Activated naive CD4-positive, alpha-beta T cell (primary cell): ENCODE measurements at regions not wholly inside any gene's neighbourhood (a gene's known extent, or its start where the extent isn't known, plus 50 kb on each side); places are given as distances from the start of the nearest gene placed in this dataset.
A peak's percentile ranks its signal among the peaks of the same experiment; 100 is the strongest.

Experiments
- DNase-seq, 4 experiments: peaks; one replicate each; lab custom pipeline; 2025; lab: John Stamatoyannopoulos, UW

- no peak for DNase-seq
Measured at GRCh38 chr11:123304828-123305466, 109.9 kb upstream of the CLMP start.

- no peak for DNase-seq
Measured at GRCh38 chr11:123303924-123304323, 108.9 kb upstream of the CLMP start.

DNA sequence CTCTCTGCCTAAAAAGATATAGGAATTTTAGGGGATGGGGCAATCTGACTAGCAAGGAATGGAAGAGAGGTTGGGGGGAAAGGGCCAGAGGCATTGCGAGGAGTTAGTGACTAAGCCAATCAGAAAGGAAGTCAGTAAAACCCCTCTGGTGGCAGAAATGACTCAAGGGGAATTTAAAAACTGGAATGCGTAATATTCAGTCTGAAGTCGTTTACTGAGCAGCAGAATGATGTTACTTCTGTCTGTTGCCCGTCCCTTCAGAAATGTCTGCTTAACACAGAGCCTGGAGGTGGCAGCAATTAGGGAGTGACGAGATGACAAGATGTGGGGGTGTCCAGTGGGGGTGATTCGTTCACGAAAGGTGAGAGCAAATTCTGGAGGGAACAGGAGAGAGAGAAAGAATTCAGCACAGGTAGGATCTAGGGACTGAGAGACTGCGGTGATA is 107.7 kb upstream of the CLMP start:
- DNase-seq = no peak

- DNase-seq = peak; percentile 28 to 58 (median 36)
Measured at GRCh38 chr11:123301696-123302400, 106.8 kb upstream of the CLMP start.

DNA sequence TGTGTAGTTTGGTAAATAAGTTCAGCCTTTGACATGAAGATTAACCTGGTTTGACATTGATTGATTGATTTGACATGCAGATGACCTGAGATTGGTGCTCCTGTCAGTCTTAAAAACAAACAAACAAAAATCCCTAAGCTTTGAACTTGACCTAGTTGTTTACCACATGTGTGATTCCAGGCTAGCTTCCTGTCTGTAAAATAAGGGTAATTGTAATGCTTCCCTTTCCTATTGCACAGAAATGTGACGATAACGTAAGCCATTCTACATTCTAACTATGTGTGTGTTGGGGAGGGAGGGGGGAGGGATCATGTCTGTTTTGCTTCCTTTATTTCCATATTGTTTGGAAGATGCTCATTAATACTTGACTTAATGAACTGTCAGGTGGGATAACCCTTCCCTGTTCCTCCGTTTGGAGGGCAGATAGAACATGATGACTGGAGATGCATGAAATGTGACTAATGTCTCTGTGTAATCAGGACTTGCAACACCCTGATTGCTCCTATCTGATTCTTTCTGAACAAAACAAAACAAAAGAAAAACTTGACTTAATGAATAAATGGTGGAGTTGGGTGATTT is 106.1 kb upstream of the CLMP start:
- DNase-seq = no peak

DNA sequence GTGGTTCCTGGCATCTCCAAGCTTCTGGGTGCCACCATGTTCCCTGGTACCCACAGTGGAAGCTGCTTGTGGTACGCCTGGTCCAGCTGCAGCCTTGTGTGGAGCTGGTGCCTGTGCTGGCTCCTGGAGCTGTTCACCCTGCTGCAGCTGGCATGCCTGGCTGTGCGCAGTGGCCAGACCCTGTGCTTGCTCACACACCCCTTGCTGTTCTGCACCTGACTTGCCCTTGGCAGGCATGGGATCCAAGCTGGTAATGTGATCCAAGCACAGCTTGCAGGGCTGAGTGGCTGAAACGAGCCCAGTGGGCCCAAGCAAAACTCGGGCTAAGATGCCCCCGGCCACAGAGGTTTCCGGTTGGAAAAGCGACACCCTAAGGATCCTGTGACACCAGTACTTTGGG is 104.7 kb upstream of the CLMP start:
- DNase-seq = no peak

- DNase-seq = no peak
Measured at GRCh38 chr11:123298488-123299447, 103.7 kb upstream of the CLMP start.

DNA sequence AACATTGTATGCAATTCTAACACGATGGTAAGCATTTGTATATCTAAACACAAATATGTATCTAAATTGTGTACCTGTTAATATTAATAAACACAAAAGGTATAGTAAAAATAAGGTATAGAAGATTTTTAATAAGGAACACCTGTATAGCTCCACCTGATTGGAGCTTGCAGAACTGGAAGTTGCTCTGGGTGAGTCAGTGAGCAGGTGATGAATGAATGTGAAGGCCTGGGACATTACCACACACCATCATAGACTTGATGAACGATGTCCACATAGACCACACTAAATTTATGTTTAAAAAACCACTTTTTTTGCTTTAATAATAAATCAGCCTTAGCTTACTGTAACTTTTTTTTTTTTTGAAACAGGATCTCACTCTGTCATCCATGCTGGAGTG is 97.6 kb upstream of the CLMP start:
- no peak for DNase-seq

DNA sequence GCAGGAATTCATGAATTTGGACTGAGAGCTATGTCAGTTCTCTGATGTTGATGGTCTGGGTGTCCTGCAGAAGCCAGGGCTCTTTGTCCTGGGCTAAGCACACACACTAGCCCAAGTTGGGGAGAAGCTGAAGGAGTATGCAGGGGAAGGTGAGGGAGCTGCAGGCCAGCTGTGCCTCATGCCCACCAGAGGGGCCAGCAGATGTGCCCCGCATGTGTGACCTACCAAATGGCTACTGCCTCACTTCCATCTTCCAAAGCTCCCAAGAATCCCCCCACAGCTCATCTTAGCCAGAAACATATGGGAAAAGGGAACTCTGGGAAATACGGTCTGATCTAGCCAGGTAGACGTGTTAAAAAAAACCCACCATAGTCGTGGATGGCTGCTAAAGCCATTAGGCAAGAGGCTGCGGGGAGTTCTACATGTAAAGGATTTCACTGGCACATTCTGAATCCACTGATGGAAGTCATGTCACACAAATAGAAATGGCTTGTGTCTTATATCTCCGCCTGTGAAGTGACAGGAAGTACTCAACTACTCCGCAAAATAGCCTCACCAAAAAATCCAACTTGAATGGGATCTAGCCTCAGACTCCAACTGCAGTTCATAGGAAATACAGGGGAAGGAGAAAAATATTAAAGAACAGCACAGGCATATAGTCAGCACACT is 96.3 kb upstream of the CLMP start:
- DNase-seq = no peak

- no peak for DNase-seq
Measured at GRCh38 chr11:123286761-123287160, 91.7 kb upstream of the CLMP start.

DNA sequence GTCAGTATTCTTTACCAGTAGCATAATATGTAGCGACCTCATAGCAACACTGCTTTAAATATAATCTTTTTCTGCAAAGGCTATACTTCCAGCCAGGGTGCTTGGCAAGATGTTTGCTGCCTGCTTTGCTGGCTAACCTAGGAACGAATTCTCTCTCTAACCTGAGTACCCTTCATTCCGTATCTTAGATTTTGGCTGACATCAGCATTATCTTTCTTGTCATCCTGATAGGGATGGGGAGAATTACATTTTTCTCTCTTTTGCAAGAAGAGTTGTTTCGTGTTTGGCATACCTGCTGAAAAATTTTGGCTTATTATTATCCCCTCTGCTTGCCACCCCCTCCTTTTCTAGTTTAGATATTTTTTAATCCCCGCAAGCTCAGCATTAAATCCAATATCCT is 91.2 kb upstream of the CLMP start:
- no peak for DNase-seq

GRCh38 chr11:123284454-123284853 is 89.4 kb upstream of the CLMP start:
- no peak for DNase-seq

DNA sequence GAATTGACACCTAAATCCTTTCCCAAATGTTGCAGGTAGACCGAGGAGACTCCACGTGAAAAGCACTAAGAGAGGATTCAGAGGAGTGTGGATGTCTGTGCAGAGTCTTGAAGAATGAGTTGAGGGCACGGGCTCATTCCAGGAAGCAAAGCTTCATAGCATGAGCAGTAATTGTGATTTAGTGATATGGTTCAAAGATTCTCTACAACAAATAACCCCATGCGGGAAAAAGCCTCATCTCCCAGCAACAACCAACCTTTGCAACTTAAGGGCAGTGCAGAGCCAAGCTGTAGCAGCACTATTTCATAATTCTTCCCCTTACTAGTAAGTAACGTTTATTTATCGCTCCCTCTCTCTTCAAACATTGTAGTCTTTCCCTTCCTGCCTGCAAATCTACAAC is 87.5 kb upstream of the CLMP start:
- no peak for DNase-seq

DNA sequence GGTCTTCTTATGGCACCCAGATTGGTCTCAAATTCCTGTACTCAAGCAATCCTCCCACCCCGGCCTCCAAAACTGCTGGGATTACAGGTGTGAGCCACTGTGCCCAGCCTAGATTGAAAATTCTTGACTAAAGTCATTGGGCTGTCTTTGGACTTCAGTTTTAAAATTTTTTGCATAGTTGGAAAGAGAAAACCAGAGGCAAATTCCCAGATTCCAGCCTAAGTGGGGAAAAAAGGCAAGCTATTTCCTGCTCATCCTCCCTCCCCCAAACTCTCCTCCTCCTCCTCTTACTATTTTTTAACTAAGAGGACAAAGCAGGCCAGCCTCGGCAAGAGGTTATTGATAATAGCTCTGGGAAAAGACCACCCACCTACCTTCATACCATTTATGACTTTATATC is 78.6 kb upstream of the CLMP start:
- DNase-seq = no peak

DNA sequence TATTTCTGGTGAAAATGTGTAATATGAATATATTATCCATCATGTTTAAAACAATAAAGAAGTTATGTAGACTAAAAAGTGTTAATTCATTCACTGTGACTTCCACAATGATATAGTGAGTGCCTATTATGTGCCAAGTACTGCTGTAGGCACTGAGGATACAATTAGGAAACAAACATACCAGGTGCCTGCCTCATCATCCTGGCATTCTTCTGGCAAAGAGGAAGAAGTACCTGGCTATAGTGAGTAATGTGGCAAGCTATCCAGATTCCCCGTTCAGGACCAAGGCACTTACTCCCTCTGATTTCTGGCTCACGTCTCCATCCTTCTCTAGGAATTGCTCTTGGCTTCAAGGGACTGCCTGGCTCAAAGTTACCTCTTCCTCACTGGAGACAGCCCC is 77.5 kb upstream of the CLMP start:
- no peak for DNase-seq

- DNase-seq = no peak
Measured at GRCh38 chr11:123268156-123268555, 73.1 kb upstream of the CLMP start.

DNA sequence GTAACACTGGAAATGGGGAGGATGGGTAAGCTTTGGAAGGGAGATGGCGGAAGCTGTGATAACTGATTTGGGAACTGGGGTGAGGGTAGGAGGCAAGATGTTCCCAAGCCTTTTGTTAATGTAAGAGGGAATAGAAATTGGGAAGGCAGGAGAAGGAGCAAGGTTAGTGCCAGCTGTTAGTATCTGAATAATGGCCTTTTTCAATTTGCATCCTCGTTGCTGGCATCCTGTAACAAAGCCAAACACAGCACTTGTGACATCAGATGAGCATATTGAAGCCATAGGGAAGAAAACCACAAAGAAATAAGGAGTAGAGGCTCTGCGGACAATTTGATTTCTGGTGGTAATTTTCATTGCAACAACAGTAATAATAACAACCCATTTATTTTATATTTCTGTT is 70.9 kb upstream of the CLMP start:
- DNase-seq = no peak

- DNase-seq = no peak
Measured at GRCh38 chr11:123264431-123264780, 69.4 kb upstream of the CLMP start.

GRCh38 chr11:123261345-123262106 is 66.5 kb upstream of the CLMP start:
- peak in 3 of 4 experiments; percentile 4 to 47 (median 22) for DNase-seq

DNA sequence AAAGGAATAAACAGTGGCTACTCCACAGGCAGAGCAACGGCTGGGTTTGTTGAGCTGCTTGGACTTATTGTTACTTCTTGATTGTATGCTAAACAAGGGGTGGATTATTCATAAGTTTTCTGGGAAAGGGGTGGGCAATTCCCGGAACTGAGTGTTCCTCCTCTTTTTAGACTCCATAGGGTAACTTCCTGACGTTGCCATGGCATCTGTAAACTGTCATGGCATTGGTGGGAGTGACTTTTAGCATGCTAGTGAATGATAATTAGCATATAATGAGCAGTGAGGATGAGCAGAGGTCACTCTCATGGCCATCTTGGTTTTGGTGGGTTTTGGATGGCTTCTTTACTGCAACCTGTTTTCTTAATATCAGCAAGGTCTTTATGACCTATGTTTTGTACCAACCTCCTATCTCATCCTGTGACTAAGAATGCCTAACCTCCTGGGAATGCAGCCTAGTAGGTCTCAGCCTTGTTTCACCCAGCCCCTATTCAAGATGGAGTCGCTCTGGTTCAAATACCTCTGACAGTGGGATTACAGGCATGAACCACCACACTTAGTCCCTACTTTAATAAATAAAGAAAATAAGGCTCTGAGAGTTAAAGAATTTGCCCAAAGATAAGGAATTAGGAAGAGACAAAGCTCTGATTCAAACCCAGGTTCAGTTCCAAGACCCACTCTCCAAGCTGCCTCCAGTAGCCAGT is 65.6 kb upstream of the CLMP start:
- DNase-seq = no peak

DNA sequence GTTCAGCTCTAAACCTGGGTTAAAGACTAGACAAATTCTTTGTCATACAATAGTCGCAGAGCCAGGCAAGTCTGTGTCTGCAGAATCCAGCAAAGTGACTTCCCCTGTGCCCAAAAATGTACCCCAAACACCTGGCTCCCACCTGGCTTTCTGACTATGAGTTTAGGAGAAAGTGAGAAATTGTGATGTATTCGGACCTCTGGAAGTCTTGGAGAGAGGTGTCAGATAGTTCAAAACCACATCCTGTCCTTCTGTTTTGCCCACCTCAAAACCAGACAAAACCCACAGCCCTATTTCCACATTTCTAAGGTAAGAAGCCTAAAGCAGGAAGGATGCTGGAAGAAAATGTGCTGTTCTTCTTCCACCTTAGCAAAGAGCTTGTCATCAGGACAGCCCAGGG is 63.8 kb upstream of the CLMP start:
- no peak for DNase-seq
